ENCODE measurements at regions not wholly inside any gene's neighbourhood (a gene's known extent, or its start where the extent isn't known, plus 50 kb on each side); places are given as distances from the start of the nearest gene placed in this dataset.

DNA sequence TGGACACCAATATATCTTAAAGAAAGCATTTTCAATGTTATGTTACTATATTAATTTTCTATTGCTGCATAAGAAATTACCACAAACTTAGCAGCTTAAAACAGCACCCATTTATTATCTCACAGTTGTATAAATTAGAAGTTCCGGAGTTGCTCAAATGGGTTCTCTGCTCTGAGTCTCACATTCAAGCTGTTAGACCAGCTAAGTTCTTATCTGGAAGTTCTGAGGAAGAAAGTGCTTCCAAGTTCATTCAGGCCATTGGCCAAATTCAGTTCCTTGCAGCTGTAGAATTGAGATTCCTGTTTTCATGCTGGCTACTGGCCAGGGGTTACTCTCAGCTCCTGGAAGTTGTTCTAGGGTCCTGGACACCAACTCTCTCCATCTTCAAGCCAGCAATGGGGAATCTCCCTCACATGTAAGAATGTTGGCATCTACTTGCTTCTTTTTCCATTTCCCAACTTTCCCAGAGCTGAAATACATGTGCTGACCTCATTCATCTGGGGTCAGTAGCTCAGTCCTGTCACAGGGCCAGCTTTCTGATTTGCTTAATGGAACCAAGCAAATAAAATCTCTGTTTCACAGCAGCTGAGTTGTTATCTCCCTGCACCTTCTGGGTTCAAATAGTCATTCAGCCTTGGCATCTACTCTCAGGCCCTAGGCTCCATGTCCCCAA is 99.6 kb upstream of the INTU start:
- peak in 4 of 5 donors; percentile 10 to 61 (median 38) for DNase-seq
- H3K9me3 ChIP-seq (ENCODE audit: control insufficient read depth in 2 of 3, insufficient read depth in 1 of 3, low read length in 3 of 3): no peaks in the 10 kb centered on the region
- no peak overlapping the region for H3K27ac ChIP-seq (ENCODE audit: low read depth in 2 of 2, low read length in 2 of 2)
- intact Hi-C loops (cut with DNase I): no loop called here
- TF ChIP-seq, protein P1, sequence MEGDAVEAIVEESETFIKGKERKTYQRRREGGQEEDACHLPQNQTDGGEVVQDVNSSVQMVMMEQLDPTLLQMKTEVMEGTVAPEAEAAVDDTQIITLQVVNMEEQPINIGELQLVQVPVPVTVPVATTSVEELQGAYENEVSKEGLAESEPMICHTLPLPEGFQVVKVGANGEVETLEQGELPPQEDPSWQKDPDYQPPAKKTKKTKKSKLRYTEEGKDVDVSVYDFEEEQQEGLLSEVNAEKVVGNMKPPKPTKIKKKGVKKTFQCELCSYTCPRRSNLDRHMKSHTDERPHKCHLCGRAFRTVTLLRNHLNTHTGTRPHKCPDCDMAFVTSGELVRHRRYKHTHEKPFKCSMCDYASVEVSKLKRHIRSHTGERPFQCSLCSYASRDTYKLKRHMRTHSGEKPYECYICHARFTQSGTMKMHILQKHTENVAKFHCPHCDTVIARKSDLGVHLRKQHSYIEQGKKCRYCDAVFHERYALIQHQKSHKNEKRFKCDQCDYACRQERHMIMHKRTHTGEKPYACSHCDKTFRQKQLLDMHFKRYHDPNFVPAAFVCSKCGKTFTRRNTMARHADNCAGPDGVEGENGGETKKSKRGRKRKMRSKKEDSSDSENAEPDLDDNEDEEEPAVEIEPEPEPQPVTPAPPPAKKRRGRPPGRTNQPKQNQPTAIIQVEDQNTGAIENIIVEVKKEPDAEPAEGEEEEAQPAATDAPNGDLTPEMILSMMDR (IDR thresholded peaks at IDR 0.05; ENCODE audit: borderline replicate concordance, extremely low read depth, insufficient read depth): no peak
- FAIRE-seq: no peak
- H3K27me3 ChIP-seq (ENCODE audit: control insufficient read depth, insufficient read depth, low read length): no peaks in the 10 kb centered on the region
- H3K4me3 ChIP-seq (ENCODE audit: low read length in 3 of 3): no peak overlapping the region
- no peaks in the 10 kb centered on the region for H3K36me3 ChIP-seq (ENCODE audit: control insufficient read depth in 2 of 3, insufficient read depth in 3 of 3, low read length in 3 of 3)
- H3K9ac ChIP-seq (ENCODE audit: low read length in 3 of 3): no peak overlapping the region
- no peaks in the 10 kb centered on the region for H3K4me1 ChIP-seq (ENCODE audit: control insufficient read depth in 2 of 3, insufficient read depth in 2 of 3, low read depth in 1 of 3, low read length in 3 of 3)

DNA sequence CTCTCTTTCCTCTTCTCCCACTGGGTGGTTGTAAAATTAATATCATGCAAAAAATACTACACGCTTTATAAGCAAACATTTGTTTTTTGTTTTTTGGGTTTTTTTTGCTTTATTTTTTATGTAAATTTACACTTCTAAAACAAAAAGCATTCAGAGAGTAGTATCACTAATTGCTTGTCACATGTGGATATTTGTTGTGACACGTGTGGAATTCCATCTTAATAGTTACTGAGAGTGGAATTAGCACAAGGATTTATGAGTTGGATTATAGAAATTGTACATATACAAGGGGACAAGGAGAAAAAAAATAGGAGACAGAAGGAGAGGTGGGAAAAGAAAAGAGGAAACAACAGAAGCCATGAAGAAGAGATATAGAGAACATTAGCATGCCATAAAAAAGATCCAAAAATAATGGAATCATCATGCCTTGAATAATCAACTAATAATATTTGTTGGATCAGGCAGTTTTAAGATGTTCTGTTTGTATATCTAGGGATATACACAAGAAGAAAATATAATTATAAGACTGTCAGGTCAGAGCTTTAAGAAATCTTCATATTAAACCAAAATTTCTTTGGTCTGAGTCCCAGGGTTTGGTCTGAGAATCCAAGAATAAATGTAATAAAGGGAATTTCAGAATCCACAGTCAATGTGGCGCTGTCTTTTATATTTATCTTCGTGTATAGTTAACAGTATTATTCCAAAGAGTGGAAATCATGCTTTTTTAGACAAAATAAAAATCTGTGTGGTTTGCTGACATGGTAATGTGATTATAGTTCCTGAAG is 98.5 kb upstream of the INTU start:
- no peak for DNase-seq
- FAIRE-seq: no peak
- no peaks in the 10 kb centered on the region for H3K4me1 ChIP-seq (ENCODE audit: control insufficient read depth in 2 of 3, insufficient read depth in 2 of 3, low read depth in 1 of 3, low read length in 3 of 3)
- no peaks in the 10 kb centered on the region for H3K27me3 ChIP-seq (ENCODE audit: control insufficient read depth, insufficient read depth, low read length)
- no peak overlapping the region for H3K9ac ChIP-seq (ENCODE audit: low read length in 3 of 3)
- TF ChIP-seq, protein P1 (IDR thresholded peaks at IDR 0.05; ENCODE audit: borderline replicate concordance, extremely low read depth, insufficient read depth): no peak
- H3K9me3 ChIP-seq (ENCODE audit: control insufficient read depth in 2 of 3, insufficient read depth in 1 of 3, low read length in 3 of 3): no peaks in the 10 kb centered on the region
- H3K27ac ChIP-seq (ENCODE audit: low read depth in 2 of 2, low read length in 2 of 2): no peak overlapping the region
- intact Hi-C loops (cut with DNase I): no loop called here
- H3K4me3 ChIP-seq (ENCODE audit: low read length in 3 of 3): no peak overlapping the region
- H3K36me3 ChIP-seq (ENCODE audit: control insufficient read depth in 2 of 3, insufficient read depth in 3 of 3, low read length in 3 of 3): no peaks in the 10 kb centered on the region

DNA sequence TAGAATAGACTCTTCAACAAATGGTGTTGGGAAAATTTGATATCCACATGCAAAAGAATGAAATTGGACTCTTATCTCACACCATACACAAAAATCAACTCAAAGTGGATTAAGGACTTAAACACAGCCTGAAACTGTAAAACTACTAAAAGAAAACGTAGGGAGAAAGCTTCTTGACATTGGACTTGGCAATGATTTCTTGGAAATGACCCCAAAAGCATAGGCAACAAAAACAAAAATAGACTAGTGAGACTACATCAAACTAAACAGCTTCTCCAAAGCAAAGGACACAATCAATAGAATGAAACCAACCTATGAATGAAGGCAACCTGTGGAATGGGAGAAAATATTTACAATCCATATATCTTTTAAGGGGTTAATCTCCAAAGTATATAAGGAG is 94.7 kb upstream of the INTU start:
- DNase-seq: no peak
- H3K9ac ChIP-seq (ENCODE audit: low read length in 3 of 3): no peak overlapping the region
- H3K27ac ChIP-seq (ENCODE audit: low read depth in 2 of 2, low read length in 2 of 2): no peak overlapping the region
- intact Hi-C loops (cut with DNase I): no loop called here
- H3K9me3 ChIP-seq (ENCODE audit: control insufficient read depth in 2 of 3, insufficient read depth in 1 of 3, low read length in 3 of 3): no peaks in the 10 kb centered on the region
- H3K4me1 ChIP-seq (ENCODE audit: control insufficient read depth in 2 of 3, insufficient read depth in 2 of 3, low read depth in 1 of 3, low read length in 3 of 3): no peaks in the 10 kb centered on the region
- H3K27me3 ChIP-seq (ENCODE audit: control insufficient read depth, insufficient read depth, low read length): no peaks in the 10 kb centered on the region
- H3K36me3 ChIP-seq (ENCODE audit: control insufficient read depth in 2 of 3, insufficient read depth in 3 of 3, low read length in 3 of 3): no peaks in the 10 kb centered on the region
- TF ChIP-seq, protein P1 (IDR thresholded peaks at IDR 0.05; ENCODE audit: borderline replicate concordance, extremely low read depth, insufficient read depth): no peak
- FAIRE-seq: no peak
- H3K4me3 ChIP-seq (ENCODE audit: low read length in 3 of 3): no peak overlapping the region

Measured in kidney (tissue), 13 donors.